ENCODE measurements at regions not wholly inside any gene's neighbourhood (a gene's known extent, or its start where the extent isn't known, plus 50 kb on each side); places are given as distances from the start of the nearest gene placed in this dataset.

DNA sequence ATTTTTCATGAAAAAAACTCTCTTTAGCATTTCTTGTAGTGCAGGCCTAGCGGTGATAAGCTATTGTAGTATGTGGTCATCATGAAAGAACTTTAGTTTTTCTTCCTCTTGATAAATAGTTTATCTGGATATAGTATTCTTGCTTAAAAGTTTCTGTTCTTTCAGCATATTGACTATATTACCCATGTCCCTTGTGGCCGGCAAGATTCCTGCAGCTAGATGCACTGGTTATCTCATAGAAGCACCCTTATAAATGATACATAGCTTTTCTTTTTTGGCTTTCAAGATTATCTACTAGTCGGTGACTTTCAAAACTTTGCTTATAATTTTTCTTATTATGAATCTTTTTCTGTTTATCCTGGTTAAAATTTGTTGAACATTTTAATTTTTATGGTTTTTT is 234.8 kb downstream of the ALG10 start:
- TF ChIP-seq CTCF (conservative IDR thresholded peaks at IDR 0.05; ENCODE audit: low read length) (no peak), EZH2phosphoT487 (IDR thresholded peaks at IDR 0.05; ENCODE audit: borderline replicate concordance) (no peak)

Measured in Loucy (cell line).